HEK293 (cell line): ENCODE measurements at regions not wholly inside any gene's neighbourhood (a gene's known extent, or its start where the extent isn't known, plus 50 kb on each side); places are given as distances from the start of the nearest gene placed in this dataset.

Experiments
- CTCF ChIA-PET: fragments of 350-600 bp; formaldehyde crosslinking; extraction: SDS; loops from one replicate; lab custom pipeline; 2021; ENCODE audit warnings: antibody characterized with exemption; lab: Yijun Ruan, JAX
- POLR2A ChIA-PET: fragments of 300-600 bp; formaldehyde crosslinking; extraction: SDS; loops from one replicate; lab custom pipeline; 2020; ENCODE audit warnings: antibody characterized with exemption, inconsistent platforms; lab: Yijun Ruan, JAX
- H3K27ac ChIP-seq: fragments of 200-500 bp; sonication (Bioruptor generic); 2 replicates; pipeline ENCODE4 v1.5.1; 2014; ENCODE audit warnings: low read depth, low read length, control low read depth, inconsistent platforms; ENCODE audit errors: extremely low read depth
- H3K36me3 ChIP-seq, 2 experiments: fragments of 200-500 bp in 1 of 2; sonication (Bioruptor generic) in 1 of 2; 1 replicate in 1 of 2; 2 replicates in 1 of 2; pipeline ENCODE4 v1.5.1; 2014 to 2017; ENCODE audit warnings: inconsistent platforms in 2 of 2, low read length in 2 of 2; ENCODE audit not compliant: control insufficient read depth in 2 of 2, insufficient read depth in 1 of 2
- H3K4me1 ChIP-seq: fragments of 200-500 bp; sonication (Bioruptor generic); 2 replicates; pipeline ENCODE4 v1.5.1; 2014; ENCODE audit warnings: mild to moderate bottlenecking, low read length, inconsistent platforms; ENCODE audit not compliant: control insufficient read depth, insufficient read depth
- H3K4me3 ChIP-seq: 2 replicates; pipeline ENCODE4 v1.5.1; 2011; ENCODE audit warnings: low read depth, mild to moderate bottlenecking, control low read depth, low read length, moderate library complexity
- H3K9me3 ChIP-seq: fragments of 200-500 bp; sonication (Bioruptor generic); 2 replicates; pipeline ENCODE4 v1.5.1; 2014; ENCODE audit warnings: low read depth, low read length, inconsistent platforms; ENCODE audit not compliant: control insufficient read depth, insufficient read depth
- GLI2 ChIP-seq: fragments of 450-650 bp; formaldehyde crosslinking; IDR thresholded peaks from 2 replicates; pipeline ENCODE4; 2017; ENCODE audit warnings: missing biosample characterization, missing genetic modification characterization, low read depth, borderline replicate concordance
- GLIS1 ChIP-seq: fragments of 450-650 bp; formaldehyde crosslinking; IDR thresholded peaks from 2 replicates; pipeline ENCODE4 v1.5.1; 2016; ENCODE audit warnings: missing biosample characterization, missing genetic modification characterization
- GLIS2 ChIP-seq: fragments of 450-650 bp; formaldehyde crosslinking; IDR thresholded peaks from 2 replicates; pipeline ENCODE4 v1.5.1; 2016; ENCODE audit warnings: missing biosample characterization, missing genetic modification characterization
- HOXC10 ChIP-seq: sonication (generic); formaldehyde crosslinking; IDR thresholded peaks from 2 replicates; pipeline ENCODE4 v1.8.1; 2023; ENCODE audit warnings: mild to moderate bottlenecking, missing genetic modification reagents
- KLF16 ChIP-seq: fragments of 450-650 bp; formaldehyde crosslinking; IDR thresholded peaks from 2 replicates; pipeline ENCODE4 v1.5.1; 2017; ENCODE audit warnings: missing biosample characterization, missing genetic modification characterization
- MYNN ChIP-seq: fragments of 450-650 bp; formaldehyde crosslinking; IDR thresholded peaks from 2 replicates; pipeline ENCODE4 v1.5.1; 2016; ENCODE audit warnings: missing biosample characterization, missing genetic modification characterization, borderline replicate concordance
- PRDM10 ChIP-seq: fragments of 450-650 bp; formaldehyde crosslinking; IDR thresholded peaks from 2 replicates; pipeline ENCODE4 v1.5.1; 2016; ENCODE audit warnings: missing biosample characterization, missing genetic modification characterization
- PRDM4 ChIP-seq: fragments of 450-650 bp; formaldehyde crosslinking; IDR thresholded peaks from 2 replicates; pipeline ENCODE4 v1.5.1; 2017; ENCODE audit warnings: missing biosample characterization, missing genetic modification characterization
- SETDB1 ChIP-seq: IDR thresholded peaks from one replicate; pipeline ENCODE4 v1.6.1; 2017; ENCODE audit warnings: mild to moderate bottlenecking, low read length, moderate library complexity, mixed read lengths; ENCODE audit not compliant: insufficient read length
- TRIM28 ChIP-seq: IDR thresholded peaks from 2 replicates; pipeline ENCODE4 v1.6.1; 2011; ENCODE audit warnings: low read length, control low read depth, borderline replicate concordance
- WT1 ChIP-seq: fragments of 450-650 bp; formaldehyde crosslinking; IDR thresholded peaks from 2 replicates; pipeline ENCODE4 v1.5.1; 2016; ENCODE audit warnings: missing biosample characterization, missing genetic modification characterization
- ZBTB20 ChIP-seq: fragments of 450-650 bp; formaldehyde crosslinking; IDR thresholded peaks from 2 replicates; pipeline ENCODE4 v1.5.1; 2016; ENCODE audit warnings: missing biosample characterization, missing genetic modification characterization
- ZBTB21 ChIP-seq: fragments of 450-650 bp; formaldehyde crosslinking; IDR thresholded peaks from 2 replicates; pipeline ENCODE4 v1.5.1; 2017; ENCODE audit warnings: missing biosample characterization, missing genetic modification characterization
- ZFHX2 ChIP-seq: fragments of 450-650 bp; formaldehyde crosslinking; conservative IDR thresholded peaks from 2 replicates; pipeline ENCODE4 v1.5.1; 2016; ENCODE audit warnings: missing biosample characterization, missing genetic modification characterization
- ZIC2 ChIP-seq: fragments of 450-650 bp; formaldehyde crosslinking; IDR thresholded peaks from 2 replicates; pipeline ENCODE4 v1.5.1; 2016; ENCODE audit warnings: missing biosample characterization, missing genetic modification characterization
- ZNF2 ChIP-seq: fragments of 450-650 bp; formaldehyde crosslinking; IDR thresholded peaks from 2 replicates; pipeline ENCODE4 v1.5.1; 2016; ENCODE audit warnings: missing biosample characterization, missing genetic modification characterization
- ZNF335 ChIP-seq: fragments of 450-650 bp; formaldehyde crosslinking; conservative IDR thresholded peaks from 2 replicates; pipeline ENCODE4 v1.5.1; 2016; ENCODE audit warnings: missing biosample characterization, missing genetic modification characterization
- ZNF529 ChIP-seq: fragments of 450-650 bp; formaldehyde crosslinking; IDR thresholded peaks from 2 replicates; pipeline ENCODE4 v1.5.1; 2017; ENCODE audit warnings: missing genetic modification characterization, missing biosample characterization; ENCODE audit not compliant: insufficient replicate concordance
- ZNF530 ChIP-seq: fragments of 450-650 bp; formaldehyde crosslinking; IDR thresholded peaks from 2 replicates; pipeline ENCODE4 v1.5.1; 2016; ENCODE audit warnings: low read depth, missing biosample characterization, missing genetic modification characterization
- TF ChIP-seq, protein P1 (sequence below): fragments of 450-650 bp; formaldehyde crosslinking; IDR thresholded peaks from 2 replicates; pipeline ENCODE4 v1.5.1; 2016; ENCODE audit warnings: missing biosample characterization, missing genetic modification characterization
- TF ChIP-seq, protein P2 (sequence below): fragments of 450-650 bp; formaldehyde crosslinking; IDR thresholded peaks from 2 replicates; pipeline ENCODE4 v1.5.1; 2016; ENCODE audit warnings: missing biosample characterization, missing genetic modification characterization
- TF ChIP-seq, protein P3 (sequence below): fragments of 450-650 bp; formaldehyde crosslinking; IDR thresholded peaks from 2 replicates; pipeline ENCODE4 v1.5.1; 2016; ENCODE audit warnings: missing biosample characterization, missing genetic modification characterization
- TF ChIP-seq, protein P4 (sequence below): fragments of 450-650 bp; formaldehyde crosslinking; IDR thresholded peaks from 2 replicates; pipeline ENCODE4 v1.5.1; 2017; ENCODE audit warnings: missing biosample characterization, missing genetic modification characterization

- ChIA-PET POLR2A (interaction anchor here (0.7 to 1.2 kb wide), 3 partner anchors 10 to 158 kb away, joined by 3 to 4 read pairs (median 3); no protein-coding TSS in a partner anchor), CTCF (interaction anchor here (0.6 to 1.0 kb wide), 4 partner anchors 28 to 680 kb away, joined by 3 to 4 read pairs (median 4); no protein-coding TSS in a partner anchor)
- Histone ChIP-seq H3K27ac (no peak overlapping the region), H3K4me3 (no peak overlapping the region), H3K4me1 (no peaks in the 10 kb centered on the region), H3K9me3 (no peaks in the 10 kb centered on the region), H3K36me3 (no peaks in the 10 kb centered on the region)
- TF ChIP-seq ZNF529 (tag by site-specific recombination) (no peak), ZFHX2 (tag by site-specific recombination) (no peak), ZNF530 (tag by site-specific recombination) (no peak), SETDB1 (peak; percentile 5), GLIS1 (tag by site-specific recombination) (peak; percentile 98), GLI2 (no peak), MYNN (tag by site-specific recombination) (no peak), ZBTB21 (tag by site-specific recombination) (no peak), ZIC2 (tag by site-specific recombination) (peak; percentile 93), ZNF2 (tag by site-specific recombination) (no peak), ZBTB20 (tag by site-specific recombination) (0 out of 2 replicates have a peak, but pooled peaks have one; percentile 35), WT1 (tag by site-specific recombination) (peak; percentile 58), GLIS2 (tag by site-specific recombination) (peak; percentile 28; the same call in 1 of the 2 replicates), TRIM28 (peak; percentile 75), PRDM4 (tag by site-specific recombination) (0 out of 2 replicates have a peak, but pooled peaks have one; percentile 20), PRDM10 (tag by site-specific recombination) (0 out of 2 replicates have a peak, but pooled peaks have one; percentile 37), KLF16 (tag by site-specific recombination) (no peak), HOXC10 (no peak), ZNF335 (tag by site-specific recombination) (peak; percentile 54)
- TF ChIP-seq, protein P1, sequence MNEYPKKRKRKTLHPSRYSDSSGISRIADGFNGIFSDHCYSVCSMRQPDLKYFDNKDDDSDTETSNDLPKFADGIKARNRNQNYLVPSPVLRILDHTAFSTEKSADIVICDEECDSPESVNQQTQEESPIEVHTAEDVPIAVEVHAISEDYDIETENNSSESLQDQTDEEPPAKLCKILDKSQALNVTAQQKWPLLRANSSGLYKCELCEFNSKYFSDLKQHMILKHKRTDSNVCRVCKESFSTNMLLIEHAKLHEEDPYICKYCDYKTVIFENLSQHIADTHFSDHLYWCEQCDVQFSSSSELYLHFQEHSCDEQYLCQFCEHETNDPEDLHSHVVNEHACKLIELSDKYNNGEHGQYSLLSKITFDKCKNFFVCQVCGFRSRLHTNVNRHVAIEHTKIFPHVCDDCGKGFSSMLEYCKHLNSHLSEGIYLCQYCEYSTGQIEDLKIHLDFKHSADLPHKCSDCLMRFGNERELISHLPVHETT (tag by site-specific recombination) = no peak
- TF ChIP-seq, protein P2, sequence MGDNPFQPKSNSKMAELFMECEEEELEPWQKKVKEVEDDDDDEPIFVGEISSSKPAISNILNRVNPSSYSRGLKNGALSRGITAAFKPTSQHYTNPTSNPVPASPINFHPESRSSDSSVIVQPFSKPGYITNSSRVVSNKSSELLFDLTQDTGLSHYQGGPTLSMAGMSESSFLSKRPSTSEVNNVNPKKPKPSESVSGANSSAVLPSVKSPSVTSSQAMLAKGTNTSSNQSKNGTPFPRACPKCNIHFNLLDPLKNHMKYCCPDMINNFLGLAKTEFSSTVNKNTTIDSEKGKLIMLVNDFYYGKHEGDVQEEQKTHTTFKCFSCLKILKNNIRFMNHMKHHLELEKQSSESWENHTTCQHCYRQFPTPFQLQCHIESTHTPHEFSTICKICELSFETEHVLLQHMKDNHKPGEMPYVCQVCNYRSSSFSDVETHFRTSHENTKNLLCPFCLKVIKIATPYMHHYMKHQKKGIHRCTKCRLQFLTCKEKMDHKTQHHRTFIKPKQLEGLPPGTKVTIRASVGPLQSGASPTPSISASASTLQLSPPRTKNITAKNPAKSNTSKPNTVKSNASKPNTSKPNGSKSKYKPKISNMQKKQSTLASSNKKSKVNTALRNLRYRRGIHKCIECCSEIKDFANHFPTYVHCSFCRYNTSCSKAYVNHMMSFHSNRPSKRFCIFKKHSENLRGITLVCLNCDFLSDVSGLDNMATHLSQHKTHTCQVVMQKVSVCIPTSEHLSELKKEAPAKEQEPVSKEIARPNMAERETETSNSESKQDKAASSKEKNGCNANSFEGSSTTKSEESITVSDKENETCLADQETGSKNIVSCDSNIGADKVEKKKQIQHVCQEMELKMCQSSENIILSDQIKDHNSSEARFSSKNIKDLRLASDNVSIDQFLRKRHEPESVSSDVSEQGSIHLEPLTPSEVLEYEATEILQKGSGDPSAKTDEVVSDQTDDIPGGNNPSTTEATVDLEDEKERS = no peak
- TF ChIP-seq, protein P3, sequence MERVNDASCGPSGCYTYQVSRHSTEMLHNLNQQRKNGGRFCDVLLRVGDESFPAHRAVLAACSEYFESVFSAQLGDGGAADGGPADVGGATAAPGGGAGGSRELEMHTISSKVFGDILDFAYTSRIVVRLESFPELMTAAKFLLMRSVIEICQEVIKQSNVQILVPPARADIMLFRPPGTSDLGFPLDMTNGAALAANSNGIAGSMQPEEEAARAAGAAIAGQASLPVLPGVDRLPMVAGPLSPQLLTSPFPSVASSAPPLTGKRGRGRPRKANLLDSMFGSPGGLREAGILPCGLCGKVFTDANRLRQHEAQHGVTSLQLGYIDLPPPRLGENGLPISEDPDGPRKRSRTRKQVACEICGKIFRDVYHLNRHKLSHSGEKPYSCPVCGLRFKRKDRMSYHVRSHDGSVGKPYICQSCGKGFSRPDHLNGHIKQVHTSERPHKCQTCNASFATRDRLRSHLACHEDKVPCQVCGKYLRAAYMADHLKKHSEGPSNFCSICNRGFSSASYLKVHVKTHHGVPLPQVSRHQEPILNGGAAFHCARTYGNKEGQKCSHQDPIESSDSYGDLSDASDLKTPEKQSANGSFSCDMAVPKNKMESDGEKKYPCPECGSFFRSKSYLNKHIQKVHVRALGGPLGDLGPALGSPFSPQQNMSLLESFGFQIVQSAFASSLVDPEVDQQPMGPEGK (tag by site-specific recombination) = peak; percentile 30; the same call in 1 of the 2 replicates
- TF ChIP-seq, protein P4, sequence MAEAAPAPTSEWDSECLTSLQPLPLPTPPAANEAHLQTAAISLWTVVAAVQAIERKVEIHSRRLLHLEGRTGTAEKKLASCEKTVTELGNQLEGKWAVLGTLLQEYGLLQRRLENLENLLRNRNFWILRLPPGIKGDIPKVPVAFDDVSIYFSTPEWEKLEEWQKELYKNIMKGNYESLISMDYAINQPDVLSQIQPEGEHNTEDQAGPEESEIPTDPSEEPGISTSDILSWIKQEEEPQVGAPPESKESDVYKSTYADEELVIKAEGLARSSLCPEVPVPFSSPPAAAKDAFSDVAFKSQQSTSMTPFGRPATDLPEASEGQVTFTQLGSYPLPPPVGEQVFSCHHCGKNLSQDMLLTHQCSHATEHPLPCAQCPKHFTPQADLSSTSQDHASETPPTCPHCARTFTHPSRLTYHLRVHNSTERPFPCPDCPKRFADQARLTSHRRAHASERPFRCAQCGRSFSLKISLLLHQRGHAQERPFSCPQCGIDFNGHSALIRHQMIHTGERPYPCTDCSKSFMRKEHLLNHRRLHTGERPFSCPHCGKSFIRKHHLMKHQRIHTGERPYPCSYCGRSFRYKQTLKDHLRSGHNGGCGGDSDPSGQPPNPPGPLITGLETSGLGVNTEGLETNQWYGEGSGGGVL = 0 out of 2 replicates have a peak, but pooled peaks have one; percentile 44
These were observed 262.8 kb upstream of the PLET1 start for GRCh38 chr11:112523477-112523876.
